Sigmoid colon (tissue), 6 donors: ENCODE measurements at regions not wholly inside any gene's neighbourhood (a gene's known extent, or its start where the extent isn't known, plus 50 kb on each side); places are given as distances from the start of the nearest gene placed in this dataset.
A peak's percentile ranks its signal among the peaks of the same experiment; 100 is the strongest.
"Not testable (repeated sequence)": the region's sequence is repeated elsewhere in the genome, so short reads cannot be mapped to it uniquely, and the experiment has no call there.

Experiments used
- DNase-seq: peaks from one replicate; pipeline ENCODE4 v3.0.0-alpha.2; 2019
- H3K27ac ChIP-seq, 4 donors: fragments of 200-600 bp; sonication (generic); one replicate each; pipeline ENCODE4 v1.5.1; 2016 to 2019; ENCODE audit warnings: mild to moderate bottlenecking in 1 of 4
- H3K27me3 ChIP-seq, 3 donors: fragments of 200-600 bp; sonication (generic); one replicate each; pipeline ENCODE4 v1.5.1; 2019; ENCODE audit warnings: mild to moderate bottlenecking in 1 of 3
- H3K36me3 ChIP-seq, 4 donors: fragments of 200-600 bp; sonication (generic); one replicate each; pipeline ENCODE4 v1.5.1; 2016 to 2019
- H3K4me1 ChIP-seq, 4 donors: fragments of 200-600 bp; sonication (generic); one replicate each; pipeline ENCODE4 v1.5.1; 2017 to 2019
- H3K4me3 ChIP-seq, 4 donors: fragments of 200-600 bp; sonication (generic); one replicate each; pipeline ENCODE4 v1.5.1; 2017 to 2019; ENCODE audit warnings: mild to moderate bottlenecking in 2 of 4, moderate library complexity in 1 of 4
- H3K9me3 ChIP-seq, 4 donors: fragments of 200-600 bp in 3 of 4; sonication (generic) in 3 of 4; one replicate each; pipeline versions ENCODE4 v1.5.1 to v1.6.1; 2013 to 2019
- CTCF ChIP-seq, 4 experiments: fragments of 450-650 bp in 3 of 4; fragments of 200-600 bp in 1 of 4; IDR thresholded peaks; one replicate each; pipeline ENCODE4 v1.5.1; 2016 to 2019; ENCODE audit warnings: antibody characterized with exemption in 4 of 4, mild to moderate bottlenecking in 3 of 4, moderate library complexity in 2 of 4
- EP300 ChIP-seq, 4 donors: sonication (generic); formaldehyde crosslinking; IDR thresholded peaks; one replicate each; pipeline ENCODE4 v1.6.1; 2017; ENCODE audit warnings: antibody characterized with exemption in 4 of 4
- POLR2A ChIP-seq, 2 donors: fragments of 450-650 bp; IDR thresholded peaks; one replicate each; pipeline ENCODE4 v1.6.1; 2016; ENCODE audit warnings: antibody characterized with exemption in 2 of 2, mild to moderate bottlenecking in 2 of 2, moderate library complexity in 2 of 2
- POLR2AphosphoS5 ChIP-seq, 4 donors: sonication (generic); formaldehyde crosslinking; IDR thresholded peaks; one replicate each; pipeline ENCODE4 v1.6.1; 2017; ENCODE audit warnings: antibody characterized with exemption in 4 of 4
- WGBS, 2 donors: extraction: QIAGEN DNeasy Blood & Tissue Kit; methylation state at CpG; one replicate each; pipeline ENCODE4 v1.1.7; 2013; 5-methylcytosine and 5-hydroxymethylcytosine counted together
- intact Hi-C: fragments of 100-400 bp; cut with DNase I; formaldehyde crosslinking; loops from one replicate; pipeline ENCODE4 v1.15.1; 2023
- donor health status: healthy with polysubstance abuse.
- donor health status: healthy.

GRCh38 chr10:29810816-29811215, 176.0 kb upstream of the SVIL start:
- Histone ChIP-seq H3K36me3 (no peaks in the 10 kb centered on the region), H3K4me3 (no peak overlapping the region), H3K27me3 (no peaks in the 10 kb centered on the region), H3K27ac (peak overlapping the region; percentile 93 to 97 (median 96)), H3K9me3 (no peaks in the 10 kb centered on the region), H3K4me1 (peaks cover 0 to 69% (median 60%) of the 10 kb centered on the region in 4 donors)
- intact Hi-C loops = no loop called here
- TF ChIP-seq POLR2A (IDR thresholded peaks at IDR 0.05) = no peak
- TF ChIP-seq CTCF (IDR thresholded peaks at IDR 0.05) = no peak
- no peak for TF ChIP-seq POLR2AphosphoS5 (IDR thresholded peaks at IDR 0.05)
- no peak for TF ChIP-seq EP300 (IDR thresholded peaks at IDR 0.05)
- WGBS, 2 donors = 75 to 83% methylated on average over 2 of the region's 2 CpGs
- no peak for DNase-seq

DNA sequence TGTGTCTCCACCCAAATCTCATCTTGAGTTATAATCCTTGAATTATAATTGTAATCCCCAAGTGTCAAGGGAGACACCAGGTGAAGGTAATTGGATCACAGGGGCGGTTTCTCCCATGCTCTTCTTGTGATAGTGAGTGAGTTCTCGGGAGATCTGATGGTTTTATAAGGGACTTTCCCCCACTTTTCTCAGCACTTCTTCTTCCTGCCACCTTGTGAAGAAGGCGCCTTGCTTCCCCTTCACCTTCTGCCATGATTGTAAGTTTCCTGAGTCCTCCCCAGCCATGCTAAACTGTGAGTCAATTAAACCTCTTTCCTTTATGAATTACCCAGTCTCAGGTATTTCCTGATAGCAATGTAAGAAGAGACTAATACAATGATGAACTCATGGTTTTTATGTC, 175.5 kb upstream of the SVIL start:
- intact Hi-C loops, DNase-seq: not testable (repeated sequence)
- WGBS, 2 donors = 72 to 81% methylated on average over 3 of the region's 3 CpGs

DNA sequence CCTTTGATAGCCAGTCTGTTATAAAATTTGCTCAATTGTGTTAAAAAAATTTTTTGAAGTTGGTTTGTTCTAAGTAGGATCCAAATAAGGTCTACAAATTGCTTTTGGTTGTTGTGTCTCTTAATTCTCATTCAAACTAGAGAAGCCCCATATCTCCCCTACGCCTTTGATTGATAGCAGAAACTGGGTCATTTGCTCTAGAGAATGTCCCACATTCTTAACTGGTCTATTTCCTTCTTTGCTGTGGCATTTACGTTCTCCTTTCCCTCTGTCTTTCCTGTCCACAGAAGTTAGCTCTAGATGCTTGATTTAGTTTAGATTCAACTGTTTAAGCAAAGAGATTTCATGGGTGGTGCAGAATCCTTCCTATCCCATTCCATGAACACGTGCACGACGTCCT, 174.6 kb upstream of the SVIL start:
- Histone ChIP-seq H3K4me1 (peaks cover 0 to 81% (median 70%) of the 10 kb centered on the region in 4 donors), H3K27me3 (no peaks in the 10 kb centered on the region), H3K4me3 (no peak overlapping the region), H3K9me3 (no peaks in the 10 kb centered on the region), H3K27ac (peak overlapping the region; percentile 93 to 97 (median 96)), H3K36me3 (no peaks in the 10 kb centered on the region)
- intact Hi-C loops = no loop called here
- DNase-seq = no peak
- TF ChIP-seq POLR2A (IDR thresholded peaks at IDR 0.05) (no peak), POLR2AphosphoS5 (IDR thresholded peaks at IDR 0.05) (no peak), CTCF (IDR thresholded peaks at IDR 0.05) (no peak), EP300 (IDR thresholded peaks at IDR 0.05) (no peak)
- WGBS, 2 donors = 87 to 93% methylated on average over 5 of the region's 5 CpGs

More for the DNA sequence above, 175.5 kb upstream of the SVIL start:
- H3K36me3 ChIP-seq, H3K9me3 ChIP-seq, H3K27me3 ChIP-seq, H3K4me3 ChIP-seq: not testable (repeated sequence)
- Histone ChIP-seq H3K27ac (peak overlapping the region; percentile 93 to 97 (median 96)), H3K4me1 (peaks cover 0 to 75% (median 63%) of the 10 kb centered on the region in 4 donors)

GRCh38 chr10:29807163-29807806, 172.5 kb upstream of the SVIL start:
- Histone ChIP-seq H3K4me1 (peaks cover 0 to 78% (median 65%) of the 10 kb centered on the region in 4 donors), H3K27ac (peak overlapping the region; percentile 29 to 97 (median 96)), H3K4me3 (no peak overlapping the region), H3K9me3 (no peaks in the 10 kb centered on the region), H3K36me3 (no peaks in the 10 kb centered on the region), H3K27me3 (no peaks in the 10 kb centered on the region)
- DNase-seq = no peak
- intact Hi-C loops = no loop called here
- 35 to 67% methylated on average over 2 of the region's 2 CpGs for WGBS, 2 donors
- TF ChIP-seq CTCF (IDR thresholded peaks at IDR 0.05) (no peak), POLR2A (IDR thresholded peaks at IDR 0.05) (no peak), EP300 (IDR thresholded peaks at IDR 0.05) (no peak), POLR2AphosphoS5 (IDR thresholded peaks at IDR 0.05) (no peak)

GRCh38 chr10:29806350-29806788, 171.6 kb upstream of the SVIL start:
- Histone ChIP-seq H3K36me3 (no peaks in the 10 kb centered on the region), H3K27me3 (no peaks in the 10 kb centered on the region), H3K9me3 (no peaks in the 10 kb centered on the region), H3K4me3 (no peak overlapping the region), H3K4me1 (peaks cover 0 to 78% (median 61%) of the 10 kb centered on the region in 4 donors), H3K27ac (peak overlapping the region; percentile 17 to 97 (median 96))
- intact Hi-C loops = no loop called here
- WGBS, 2 donors = 31 to 68% methylated on average over 2 of the region's 2 CpGs
- TF ChIP-seq POLR2A (IDR thresholded peaks at IDR 0.05) (no peak), POLR2AphosphoS5 (IDR thresholded peaks at IDR 0.05) (no peak), CTCF (IDR thresholded peaks at IDR 0.05) (no peak), EP300 (IDR thresholded peaks at IDR 0.05) (no peak)
- no peak for DNase-seq
